Activated CD4-positive, alpha-beta T cell treated with anti-CD3 and anti-CD28 coated beads for 36 hours (primary cell): ENCODE measurements at regions not wholly inside any gene's neighbourhood (a gene's known extent, or its start where the extent isn't known, plus 50 kb on each side); places are given as distances from the start of the nearest gene placed in this dataset.

Source experiments
- ATAC-seq: fragments of 200-7000 bp; cut with Tn5 transposase; one replicate; pipeline ENCODE4 v1.10.0; 2021; ENCODE audit warnings: mild to moderate bottlenecking, moderate library complexity
- CTCF ChIA-PET: fragments of 350-600 bp; sonication (Branson Sonifier 250); formaldehyde crosslinking; loops from one replicate; lab custom pipeline; 2021; ENCODE audit warnings: antibody characterized with exemption; lab: Charles Lee
- POLR2A ChIA-PET: fragments of 350-600 bp; sonication (Branson Sonifier 250); formaldehyde crosslinking; loops from one replicate; lab custom pipeline; 2021; ENCODE audit warnings: antibody characterized with exemption, inconsistent platforms; lab: Charles Lee
- DNase-seq: peaks from one replicate; pipeline ENCODE4 v3.0.0-alpha.2; 2020
- H3K27ac Mint-ChIP-seq: one replicate; pipeline ENCODE4 v1.8.0; 2021; ENCODE audit warnings: mixed read lengths
- H3K27me3 Mint-ChIP-seq: one replicate; pipeline ENCODE4 v1.8.0; 2021; ENCODE audit warnings: mixed read lengths
- H3K36me3 Mint-ChIP-seq: one replicate; pipeline ENCODE4 v1.8.0; 2021; ENCODE audit warnings: low read depth, mixed read lengths
- H3K4me1 Mint-ChIP-seq: one replicate; pipeline ENCODE4 v1.8.0; 2021; ENCODE audit warnings: mixed read lengths
- H3K4me3 Mint-ChIP-seq: one replicate; pipeline ENCODE4 v1.8.0; 2021; ENCODE audit warnings: mild to moderate bottlenecking, moderate library complexity, mixed read lengths
- H3K9me3 Mint-ChIP-seq: one replicate; pipeline ENCODE4 v1.8.0; 2021; ENCODE audit warnings: low read depth, mixed read lengths
- intact Hi-C, 2 experiments: fragments of 100-400 bp; cut with DNase I in 1 of 2; cut with micrococcal nuclease in 1 of 2; formaldehyde crosslinking; loops; one replicate each; pipeline versions ENCODE4 v1.14.2 to v1.15.1; 2022 to 2024; cut with DNase I, micrococcal nuclease

DNA sequence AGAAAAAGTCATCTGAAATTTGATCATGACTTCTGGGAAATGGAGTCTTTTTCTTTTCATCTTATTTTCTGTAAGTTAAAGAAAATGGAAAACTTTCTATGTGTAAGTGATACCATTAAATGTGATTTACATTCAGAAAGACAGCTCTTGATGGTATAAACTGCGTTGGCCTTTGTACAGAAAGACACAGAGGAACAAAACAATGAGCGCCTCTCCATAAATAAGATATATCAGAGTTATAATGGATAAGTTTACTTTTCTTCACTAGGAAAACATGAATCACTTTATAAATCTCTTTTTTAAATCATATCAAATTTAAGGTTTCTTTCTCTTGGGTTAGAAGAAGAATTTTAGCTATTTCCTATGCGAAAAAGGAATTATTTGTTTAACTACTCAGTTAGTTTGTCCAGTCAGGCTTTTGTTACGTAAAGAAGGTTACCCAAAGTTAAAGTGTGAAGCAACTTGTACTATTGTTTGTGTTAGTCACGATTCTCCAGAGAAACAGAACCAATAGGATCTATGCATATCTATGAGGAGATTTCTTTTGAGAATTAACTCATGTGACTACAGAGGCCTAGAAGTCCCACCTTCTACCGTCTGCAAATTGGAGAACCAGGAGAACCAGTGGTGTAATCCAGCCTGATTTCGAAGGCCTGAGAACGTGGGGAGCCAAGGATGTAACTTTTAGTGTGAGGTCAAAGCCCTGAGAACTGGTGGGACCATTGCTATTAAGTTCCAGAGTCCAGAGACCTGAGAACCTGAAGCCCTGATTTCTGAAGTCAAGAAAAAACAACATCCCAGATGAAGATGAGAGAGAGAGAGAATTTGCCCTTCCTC lies 295.4 kb upstream of the KCNJ16 start:
- ChIA-PET CTCF (interaction anchor here (0.6 kb wide), 1 partner anchor 1479 kb away, joined by 3 read pairs; no protein-coding TSS in a partner anchor), POLR2A (no interaction called here)
- Mint-ChIP-seq H3K27ac (no peak overlapping the region), H3K4me3 (no peak overlapping the region), H3K36me3 (no peaks in the 10 kb centered on the region), H3K27me3 (no peaks in the 10 kb centered on the region), H3K9me3 (peaks cover 3% of the 10 kb centered on the region), H3K4me1 (no peaks in the 10 kb centered on the region)
- no peak for ATAC-seq
- no peak for DNase-seq
- intact Hi-C loops: no loop called here

DNA sequence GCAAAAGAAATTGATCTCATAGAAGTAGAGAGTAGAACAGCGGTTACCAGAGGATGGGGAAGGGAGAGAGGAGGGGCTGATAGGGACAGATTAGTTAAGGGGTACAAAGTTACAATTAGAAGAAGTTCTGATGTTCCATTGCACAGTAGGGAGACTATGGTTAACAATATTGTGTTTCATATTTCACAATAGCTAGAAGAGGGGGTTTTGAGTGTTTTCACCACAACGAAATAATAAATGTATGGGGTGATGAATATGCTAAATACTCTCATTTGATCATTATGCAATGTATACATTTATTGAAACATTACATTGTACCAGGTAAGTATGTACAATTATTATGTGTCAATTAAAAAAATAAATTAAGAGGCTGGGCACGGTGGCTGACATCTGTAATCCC lies 291.2 kb upstream of the KCNJ16 start:
- DNase-seq (no peak), ATAC-seq (no peak)
- intact Hi-C loops: no loop called here
- Mint-ChIP-seq H3K27me3 (no peaks in the 10 kb centered on the region), H3K27ac (no peak overlapping the region), H3K9me3 (peaks cover 6% of the 10 kb centered on the region), H3K36me3 (no peaks in the 10 kb centered on the region), H3K4me3 (no peak overlapping the region), H3K4me1 (no peaks in the 10 kb centered on the region)
- ChIA-PET POLR2A (no interaction called here), CTCF (no interaction called here)

- POLR2A ChIA-PET: no interaction called here
- peaks cover 3% of the 10 kb centered on the region for H3K9me3 Mint-ChIP-seq
- H3K4me3 Mint-ChIP-seq: no peak overlapping the region
- ATAC-seq (no peak), DNase-seq (no peak)
- no peaks in the 10 kb centered on the region for H3K4me1 Mint-ChIP-seq
- intact Hi-C loops: no loop called here
- peaks cover 4% of the 10 kb centered on the region for H3K27me3 Mint-ChIP-seq
- H3K36me3 Mint-ChIP-seq: no peaks in the 10 kb centered on the region
- CTCF ChIA-PET: no interaction called here
- H3K27ac Mint-ChIP-seq: no peak overlapping the region
These were observed 286.1 kb upstream of the KCNJ16 start for GRCh38 chr17:69788957-69789356.

DNA sequence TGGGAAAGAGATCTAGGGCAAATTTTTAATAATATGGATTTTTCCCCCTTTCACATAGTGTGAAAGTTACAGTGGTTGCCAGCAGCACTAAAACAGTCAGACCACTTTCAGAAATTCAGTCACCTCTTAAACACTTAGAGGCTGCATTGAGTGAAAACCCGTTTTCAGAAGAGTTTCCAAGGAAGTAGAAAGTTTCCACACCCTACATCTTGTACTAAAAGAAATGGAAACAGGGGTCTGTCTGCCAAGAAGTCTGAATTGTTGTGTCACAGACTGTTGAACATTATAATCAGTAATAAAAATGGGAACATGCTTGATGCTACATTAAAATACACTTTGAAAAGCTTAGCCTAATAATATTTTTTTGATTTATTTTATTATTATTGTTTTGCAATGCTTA lies 278.9 kb upstream of the KCNJ16 start:
- Mint-ChIP-seq H3K4me3 (no peak overlapping the region), H3K36me3 (no peaks in the 10 kb centered on the region), H3K4me1 (no peaks in the 10 kb centered on the region), H3K9me3 (peaks cover 10% of the 10 kb centered on the region), H3K27me3 (peaks cover 9% of the 10 kb centered on the region), H3K27ac (no peak overlapping the region)
- CTCF ChIA-PET: no interaction called here
- intact Hi-C loops: no loop called here
- DNase-seq: no peak
- ATAC-seq: no peak
- POLR2A ChIA-PET: no interaction called here

DNA sequence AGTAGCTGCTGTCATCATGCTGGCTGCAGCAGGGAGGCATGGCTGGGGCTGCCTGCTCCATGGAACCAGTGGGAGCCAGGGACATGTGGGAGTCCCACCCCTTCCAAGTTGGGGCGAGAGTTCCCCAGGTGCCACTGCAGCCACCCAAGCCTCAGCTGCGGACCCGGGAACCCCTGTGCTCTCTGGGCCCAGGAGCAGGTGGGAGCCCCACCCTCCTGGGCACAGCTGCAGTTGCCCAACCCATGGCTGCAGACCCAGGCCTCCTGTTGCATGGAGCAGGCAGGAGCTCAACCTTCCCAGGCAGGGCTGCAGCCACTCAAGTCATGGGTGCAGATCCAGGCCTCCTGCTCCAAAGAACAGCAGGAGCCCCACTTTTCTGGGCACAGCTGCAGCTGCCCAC lies 274.2 kb upstream of the KCNJ16 start:
- no peak for DNase-seq
- no peak for ATAC-seq
- intact Hi-C loops: no loop called here
- Mint-ChIP-seq H3K27ac (no peak overlapping the region), H3K36me3 (no peaks in the 10 kb centered on the region), H3K4me3 (no peak overlapping the region), H3K27me3 (peaks cover 8% of the 10 kb centered on the region), H3K4me1 (no peaks in the 10 kb centered on the region), H3K9me3 (peaks cover 10% of the 10 kb centered on the region)
- ChIA-PET POLR2A (no interaction called here), CTCF (no interaction called here)

DNA sequence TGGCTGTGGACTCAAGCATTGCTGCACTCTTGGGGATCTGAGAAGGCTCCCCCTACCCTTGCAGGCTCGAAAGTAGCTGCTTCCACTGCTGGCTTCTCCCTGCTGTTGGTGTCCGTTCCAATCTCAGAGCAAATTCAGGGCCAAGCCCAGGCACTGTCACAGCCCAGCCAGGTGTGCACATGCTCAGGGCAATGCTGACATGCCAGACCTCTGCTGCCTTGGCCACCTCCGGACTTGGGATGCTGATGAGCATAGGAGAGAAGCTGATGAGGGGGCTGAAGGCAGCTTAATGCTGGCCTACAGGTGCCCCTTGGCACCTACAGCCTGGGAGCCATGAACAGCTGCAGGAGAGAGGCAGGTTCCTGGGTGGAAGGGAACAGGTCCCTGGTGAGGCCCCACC lies 273.7 kb upstream of the KCNJ16 start:
- CTCF ChIA-PET: interaction anchor here (1.2 kb wide), 1 partner anchor 194 kb away, joined by 3 read pairs; no protein-coding TSS in a partner anchor
- DNase-seq (no peak), ATAC-seq (no peak)
- Mint-ChIP-seq H3K36me3 (no peaks in the 10 kb centered on the region), H3K27ac (no peak overlapping the region), H3K27me3 (peaks cover 8% of the 10 kb centered on the region), H3K9me3 (peaks cover 10% of the 10 kb centered on the region), H3K4me3 (no peak overlapping the region), H3K4me1 (no peaks in the 10 kb centered on the region)
- POLR2A ChIA-PET: no interaction called here
- intact Hi-C loops: no loop called here

DNA sequence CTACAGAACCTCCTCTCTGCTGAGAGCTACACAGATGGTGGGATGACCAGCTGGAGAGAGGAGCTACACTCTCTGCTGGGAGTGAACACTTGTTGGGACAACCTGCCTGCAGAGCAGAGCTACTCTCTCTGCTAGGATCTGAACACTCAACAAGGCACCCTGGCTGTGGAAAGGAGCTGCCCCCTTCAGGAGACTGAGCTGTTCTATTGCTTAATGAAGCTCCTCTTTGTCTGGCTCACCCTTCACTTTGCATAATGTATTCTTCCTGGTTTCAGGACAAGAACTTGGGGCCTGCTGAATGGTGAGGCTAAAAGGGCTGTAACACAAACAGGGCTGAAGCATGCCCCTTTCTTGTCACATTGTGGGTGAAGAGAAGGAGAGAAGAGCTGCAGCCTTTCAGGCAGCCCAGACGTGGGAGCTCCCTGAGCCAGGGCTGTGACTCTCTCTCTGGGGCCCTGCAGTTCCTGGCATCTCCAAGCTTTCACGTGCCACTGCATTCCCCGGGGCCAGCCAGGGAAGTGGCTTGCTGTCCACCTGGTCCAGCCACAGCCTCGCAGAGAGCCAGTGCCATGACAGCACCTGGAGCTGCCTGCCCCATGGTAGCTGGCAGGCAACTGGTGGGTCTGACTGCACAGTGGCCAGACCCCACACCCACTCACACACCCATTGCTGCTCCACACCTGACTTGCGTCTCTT lies 272.8 kb upstream of the KCNJ16 start:
- POLR2A ChIA-PET: no interaction called here
- intact Hi-C loops: no loop called here
- no peaks in the 10 kb centered on the region for H3K4me1 Mint-ChIP-seq
- H3K27me3 Mint-ChIP-seq: peaks cover 8% of the 10 kb centered on the region
- no peaks in the 10 kb centered on the region for H3K36me3 Mint-ChIP-seq
- DNase-seq (no peak), ATAC-seq (no peak)
- CTCF ChIA-PET: interaction anchor here (1.2 kb wide), 1 partner anchor 195 kb away, joined by 3 read pairs; no protein-coding TSS in a partner anchor
- no peak overlapping the region for H3K4me3 Mint-ChIP-seq
- peaks cover 10% of the 10 kb centered on the region for H3K9me3 Mint-ChIP-seq
- no peak overlapping the region for H3K27ac Mint-ChIP-seq

DNA sequence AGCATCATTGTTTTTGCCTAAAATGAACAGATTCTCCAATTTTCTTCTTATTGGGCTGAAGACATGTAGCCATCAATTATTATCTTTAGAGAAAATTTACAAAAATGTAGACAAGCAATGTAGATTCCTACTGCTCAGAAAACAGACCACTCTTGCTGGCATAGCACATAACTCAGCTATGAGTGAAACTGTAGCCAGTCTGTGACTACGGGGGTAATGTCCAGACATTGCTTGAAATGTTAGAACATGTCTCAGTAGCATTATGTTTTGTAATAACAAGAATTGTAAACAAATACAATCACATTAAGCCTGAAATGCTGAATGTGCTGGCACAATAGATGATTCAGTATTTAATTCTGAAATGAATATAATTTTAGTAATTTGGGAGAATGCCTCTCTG lies 265.7 kb upstream of the KCNJ16 start:
- intact Hi-C loops: no loop called here
- Mint-ChIP-seq H3K9me3 (no peaks in the 10 kb centered on the region), H3K4me1 (no peaks in the 10 kb centered on the region), H3K36me3 (no peaks in the 10 kb centered on the region), H3K4me3 (no peak overlapping the region), H3K27me3 (no peaks in the 10 kb centered on the region), H3K27ac (no peak overlapping the region)
- ChIA-PET POLR2A (no interaction called here), CTCF (no interaction called here)
- DNase-seq (no peak), ATAC-seq (no peak)

GRCh38 chr17:69810326-69810965 lies 264.6 kb upstream of the KCNJ16 start:
- POLR2A ChIA-PET: no interaction called here
- no peaks in the 10 kb centered on the region for H3K36me3 Mint-ChIP-seq
- H3K27ac Mint-ChIP-seq: no peak overlapping the region
- no peak for DNase-seq
- CTCF ChIA-PET: no interaction called here
- H3K4me1 Mint-ChIP-seq: no peaks in the 10 kb centered on the region
- no peaks in the 10 kb centered on the region for H3K27me3 Mint-ChIP-seq
- ATAC-seq: no peak
- H3K9me3 Mint-ChIP-seq: no peaks in the 10 kb centered on the region
- H3K4me3 Mint-ChIP-seq: no peak overlapping the region
- intact Hi-C loops: no loop called here

DNA sequence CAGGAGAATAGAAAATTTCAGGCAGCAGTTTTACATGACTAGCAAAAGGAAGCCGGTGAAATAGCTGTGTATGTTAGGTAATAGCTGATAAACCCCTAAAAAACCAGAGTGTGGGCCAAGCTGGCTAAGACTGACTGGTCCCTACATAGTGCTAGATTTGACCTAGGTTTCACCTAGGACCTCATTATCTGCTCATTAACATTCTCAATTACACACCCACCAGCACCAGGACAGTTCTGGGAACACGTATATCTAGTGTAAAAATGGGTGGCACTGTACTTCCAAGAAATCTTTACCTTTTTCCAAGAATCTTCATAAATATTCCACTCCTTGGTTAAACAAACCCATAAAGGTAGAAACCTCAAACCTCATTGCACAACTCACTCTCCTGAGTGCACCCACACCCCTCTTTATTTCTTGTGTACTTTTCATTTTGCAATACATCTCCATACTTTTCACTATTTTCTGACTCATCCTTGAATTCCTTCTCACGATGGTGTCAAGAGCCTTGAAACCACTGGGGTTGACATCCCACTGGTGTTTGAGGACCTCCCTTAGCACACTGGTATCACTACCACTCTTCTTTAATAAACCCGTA lies 262.7 kb upstream of the KCNJ16 start:
- no peaks in the 10 kb centered on the region for H3K27me3 Mint-ChIP-seq
- H3K4me1 Mint-ChIP-seq: no peaks in the 10 kb centered on the region
- intact Hi-C loops: no loop called here
- ATAC-seq: no peak
- no peak overlapping the region for H3K4me3 Mint-ChIP-seq
- no peaks in the 10 kb centered on the region for H3K36me3 Mint-ChIP-seq
- POLR2A ChIA-PET: no interaction called here
- H3K9me3 Mint-ChIP-seq: peaks cover 1% of the 10 kb centered on the region
- CTCF ChIA-PET: no interaction called here
- H3K27ac Mint-ChIP-seq: no peak overlapping the region
- no peak for DNase-seq

DNA sequence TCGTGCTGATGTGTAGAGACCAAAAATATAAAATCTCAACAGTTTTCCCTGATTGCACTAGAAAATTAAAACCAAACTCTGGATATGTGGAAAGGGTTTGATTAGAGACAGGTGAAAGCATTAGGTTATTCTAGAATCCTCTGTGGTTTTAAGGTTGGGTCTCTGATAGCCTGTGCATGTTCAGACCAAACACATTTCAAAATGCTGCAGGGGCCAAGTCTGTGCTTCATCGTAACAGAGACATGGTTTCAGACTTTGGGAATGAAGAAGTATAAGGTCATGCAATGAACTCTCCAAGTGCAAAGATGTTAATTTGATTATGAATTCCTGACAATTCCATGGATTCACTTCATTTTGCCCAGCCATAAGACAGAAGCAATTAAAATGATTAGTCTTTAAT lies 261.0 kb upstream of the KCNJ16 start:
- intact Hi-C loops: no loop called here
- POLR2A ChIA-PET: no interaction called here
- CTCF ChIA-PET: no interaction called here
- no peak overlapping the region for H3K27ac Mint-ChIP-seq
- peaks cover 1% of the 10 kb centered on the region for H3K9me3 Mint-ChIP-seq
- H3K27me3 Mint-ChIP-seq: no peaks in the 10 kb centered on the region
- H3K36me3 Mint-ChIP-seq: no peaks in the 10 kb centered on the region
- no peak overlapping the region for H3K4me3 Mint-ChIP-seq
- no peak for DNase-seq
- ATAC-seq: no peak
- no peaks in the 10 kb centered on the region for H3K4me1 Mint-ChIP-seq
